ENCODE measurements at regions not wholly inside any gene's neighbourhood (a gene's known extent, or its start where the extent isn't known, plus 50 kb on each side); places are given as distances from the start of the nearest gene placed in this dataset.
A peak's percentile ranks its signal among the peaks of the same experiment; 100 is the strongest.

DNA sequence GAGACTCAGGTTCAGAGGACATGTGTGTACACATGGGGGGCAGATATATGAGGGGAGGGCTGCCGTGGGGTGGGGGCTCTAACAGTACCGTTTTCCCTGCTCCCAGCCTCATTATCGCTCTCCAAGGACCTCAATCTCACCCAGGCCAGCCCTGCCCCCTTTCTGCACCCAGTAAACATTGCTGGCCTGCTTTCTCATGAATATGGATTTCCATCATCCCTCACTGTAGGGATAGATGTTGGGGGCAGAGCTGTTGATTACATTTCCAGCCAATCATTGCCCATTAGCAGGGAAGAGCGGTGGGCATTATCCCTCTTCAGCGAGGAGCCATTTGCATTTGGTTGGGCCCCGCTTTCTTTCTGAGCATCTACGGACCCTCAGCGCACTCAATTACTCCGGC, 273.8 kb downstream of the RPS6KC1 start:
- ChIA-PET CTCF (no interaction called here), POLR2A (no interaction called here)
- H3K4me3 ChIP-seq (ENCODE audit: control insufficient read depth in 1 of 7, extremely low read depth in 1 of 7, insufficient read depth in 4 of 7, low read depth in 2 of 7, low read length in 6 of 7): no peak overlapping the region
- DNase-seq: no peak
- H3K4me1 ChIP-seq (ENCODE audit: control extremely low read depth in 1 of 4, control insufficient read depth in 4 of 4, insufficient read depth in 4 of 4, low read length in 3 of 4): peaks cover 0 to 15% (median 1%) of the 10 kb centered on the region in 4 experiments
- no peaks in the 10 kb centered on the region for H3K27me3 ChIP-seq (replicated peaks in 2 of 5; ENCODE audit: control insufficient read depth in 4 of 5, insufficient read depth in 5 of 5, low read length in 4 of 5)
- H3K9me3 ChIP-seq (ENCODE audit: control extremely low read depth in 1 of 5, control insufficient read depth in 4 of 5, insufficient read depth in 2 of 5, low read depth in 1 of 5, low read length in 4 of 5): no peaks in the 10 kb centered on the region
- WGBS (ENCODE audit: insufficient coverage): 100% methylated on average over 4 of the region's 9 CpGs
- H3K27ac ChIP-seq (ENCODE audit: insufficient read depth in 1 of 2, low read depth in 1 of 2, low read length in 2 of 2, poor library complexity in 1 of 2, severe bottlenecking in 2 of 2): no peak overlapping the region
- no peaks in the 10 kb centered on the region for H3K36me3 ChIP-seq (ENCODE audit: control insufficient read depth in 4 of 4, insufficient read depth in 4 of 4, low read length in 3 of 4)

DNA sequence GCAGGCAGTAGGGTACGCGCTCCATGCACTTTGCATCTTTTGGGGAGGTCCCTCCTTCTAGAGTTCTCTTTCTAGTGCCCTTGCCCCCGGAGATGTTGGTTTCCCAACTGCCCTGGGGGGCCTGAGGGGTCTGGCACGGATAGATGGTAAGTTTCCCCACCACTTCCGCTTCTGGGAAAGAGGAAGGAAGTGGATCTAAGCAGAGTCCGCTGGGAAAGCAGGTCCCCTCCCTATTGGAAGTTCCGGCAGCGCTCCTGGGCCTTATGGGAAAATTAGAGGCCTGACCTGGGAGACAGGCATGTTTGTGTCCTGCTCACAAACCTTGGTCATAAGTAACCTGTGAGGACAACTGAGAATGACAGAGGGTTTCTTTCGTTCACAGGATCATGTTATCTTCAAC, 274.4 kb downstream of the RPS6KC1 start:
- Histone ChIP-seq H3K27ac (ENCODE audit: insufficient read depth in 1 of 2, low read depth in 1 of 2, low read length in 2 of 2, poor library complexity in 1 of 2, severe bottlenecking in 2 of 2) (no peak overlapping the region), H3K4me3 (ENCODE audit: control insufficient read depth in 1 of 7, extremely low read depth in 1 of 7, insufficient read depth in 4 of 7, low read depth in 2 of 7, low read length in 6 of 7) (no peak overlapping the region), H3K4me1 (ENCODE audit: control extremely low read depth in 1 of 4, control insufficient read depth in 4 of 4, insufficient read depth in 4 of 4, low read length in 3 of 4) (peaks cover 0 to 15% (median 1%) of the 10 kb centered on the region in 4 experiments), H3K9me3 (ENCODE audit: control extremely low read depth in 1 of 5, control insufficient read depth in 4 of 5, insufficient read depth in 2 of 5, low read depth in 1 of 5, low read length in 4 of 5) (no peaks in the 10 kb centered on the region), H3K36me3 (ENCODE audit: control insufficient read depth in 4 of 4, insufficient read depth in 4 of 4, low read length in 3 of 4) (no peaks in the 10 kb centered on the region), H3K27me3 (replicated peaks in 2 of 5; ENCODE audit: control insufficient read depth in 4 of 5, insufficient read depth in 5 of 5, low read length in 4 of 5) (no peaks in the 10 kb centered on the region)
- ChIA-PET CTCF (no interaction called here), POLR2A (no interaction called here)
- 63% methylated on average over 9 of the region's 9 CpGs for WGBS (ENCODE audit: insufficient coverage)
- no peak for DNase-seq

DNA sequence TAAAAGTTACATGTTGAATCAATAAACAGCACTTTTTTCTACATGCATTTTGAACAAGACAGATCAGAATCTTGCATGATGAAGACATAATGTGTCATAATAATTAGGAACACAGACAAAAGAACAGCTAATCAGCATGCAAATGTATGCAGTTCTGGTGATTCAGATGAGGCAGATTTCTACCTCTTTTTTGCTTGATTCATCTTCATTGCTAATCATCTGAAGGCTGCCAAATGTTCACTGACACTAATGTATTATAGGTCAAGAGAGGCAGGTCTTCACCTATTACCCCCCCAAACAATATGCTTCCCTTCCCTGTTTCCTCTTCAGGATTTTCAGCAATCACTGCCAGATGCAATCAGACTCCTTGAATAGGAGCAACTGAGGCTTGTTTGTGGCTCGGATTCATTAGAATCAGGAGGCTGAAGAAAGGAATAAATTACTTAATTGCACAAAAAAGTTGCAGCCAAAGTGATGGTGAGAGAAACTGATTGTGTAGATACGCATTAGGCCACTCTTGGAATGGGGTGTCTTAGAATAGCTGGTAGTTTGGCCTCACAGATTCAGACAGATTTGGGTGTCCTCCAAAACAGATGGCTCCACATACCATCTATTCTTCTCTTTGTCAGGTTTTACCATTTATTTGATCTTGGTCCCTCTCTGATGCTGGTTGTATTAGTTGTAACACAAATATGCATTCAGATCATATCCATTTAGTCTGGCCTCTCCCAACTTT, 275.4 kb downstream of the RPS6KC1 start:
- Histone ChIP-seq H3K27me3 (replicated peaks in 2 of 5; ENCODE audit: control insufficient read depth in 4 of 5, insufficient read depth in 5 of 5, low read length in 4 of 5) (no peaks in the 10 kb centered on the region), H3K36me3 (ENCODE audit: control insufficient read depth in 4 of 4, insufficient read depth in 4 of 4, low read length in 3 of 4) (no peaks in the 10 kb centered on the region), H3K4me1 (ENCODE audit: control extremely low read depth in 1 of 4, control insufficient read depth in 4 of 4, insufficient read depth in 4 of 4, low read length in 3 of 4) (peaks cover 0 to 15% (median 1%) of the 10 kb centered on the region in 4 experiments), H3K4me3 (ENCODE audit: control insufficient read depth in 1 of 7, extremely low read depth in 1 of 7, insufficient read depth in 4 of 7, low read depth in 2 of 7, low read length in 6 of 7) (no peak overlapping the region), H3K9me3 (ENCODE audit: control extremely low read depth in 1 of 5, control insufficient read depth in 4 of 5, insufficient read depth in 2 of 5, low read depth in 1 of 5, low read length in 4 of 5) (no peaks in the 10 kb centered on the region), H3K27ac (ENCODE audit: insufficient read depth in 1 of 2, low read depth in 1 of 2, low read length in 2 of 2, poor library complexity in 1 of 2, severe bottlenecking in 2 of 2) (no peak overlapping the region)
- CTCF ChIA-PET: no interaction called here
- no peak for DNase-seq
- WGBS (ENCODE audit: insufficient coverage): no CpG with 5 or more reads among the region's 2 CpGs
- POLR2A ChIA-PET: no interaction called here

DNA sequence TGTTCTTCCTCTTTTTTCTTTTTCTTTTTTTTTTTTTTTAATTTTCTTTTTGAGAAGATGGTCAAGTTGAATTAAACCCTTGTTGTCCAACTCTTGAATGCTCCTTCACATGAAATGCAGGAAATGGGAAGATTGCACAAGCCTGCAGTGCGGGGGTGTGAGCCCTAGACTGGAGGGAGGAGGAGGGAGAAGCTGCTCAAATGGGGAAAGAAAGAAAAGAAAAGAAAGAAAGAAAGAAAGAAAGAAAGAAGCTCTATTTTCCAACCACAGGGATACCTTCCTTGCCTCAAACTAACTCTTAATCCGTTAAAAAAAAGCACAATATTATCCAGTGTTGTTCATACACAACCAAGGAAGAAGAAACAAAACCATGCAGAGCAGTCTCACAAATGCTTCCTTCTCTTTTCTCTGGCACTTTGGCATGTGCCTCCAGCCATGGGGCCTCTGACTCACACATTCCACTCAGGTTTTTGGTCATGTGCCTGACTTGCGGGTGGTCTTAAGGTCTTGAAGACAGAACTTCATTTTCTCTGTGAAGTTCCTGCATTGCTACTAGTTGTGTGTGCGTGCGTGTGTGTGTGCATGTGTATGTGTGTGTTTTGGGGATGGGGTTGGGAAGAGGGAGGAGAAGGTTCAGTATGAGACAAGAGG, 276.1 kb downstream of the RPS6KC1 start:
- H3K9me3 ChIP-seq (ENCODE audit: control extremely low read depth in 1 of 5, control insufficient read depth in 4 of 5, insufficient read depth in 2 of 5, low read depth in 1 of 5, low read length in 4 of 5): no peaks in the 10 kb centered on the region
- H3K4me3 ChIP-seq (ENCODE audit: control insufficient read depth in 1 of 7, extremely low read depth in 1 of 7, insufficient read depth in 4 of 7, low read depth in 2 of 7, low read length in 6 of 7): no peak overlapping the region
- ChIA-PET POLR2A (no interaction called here), CTCF (no interaction called here)
- no peak overlapping the region for H3K27ac ChIP-seq (ENCODE audit: insufficient read depth in 1 of 2, low read depth in 1 of 2, low read length in 2 of 2, poor library complexity in 1 of 2, severe bottlenecking in 2 of 2)
- peaks cover 0 to 17% (median 1%) of the 10 kb centered on the region in 4 experiments for H3K4me1 ChIP-seq (ENCODE audit: control extremely low read depth in 1 of 4, control insufficient read depth in 4 of 4, insufficient read depth in 4 of 4, low read length in 3 of 4)
- WGBS (ENCODE audit: insufficient coverage): 83% methylated on average over 3 of the region's 5 CpGs
- no peaks in the 10 kb centered on the region for H3K36me3 ChIP-seq (ENCODE audit: control insufficient read depth in 4 of 4, insufficient read depth in 4 of 4, low read length in 3 of 4)
- DNase-seq: peak; percentile 2 to 69 (median 61)
- no peaks in the 10 kb centered on the region for H3K27me3 ChIP-seq (replicated peaks in 2 of 5; ENCODE audit: control insufficient read depth in 4 of 5, insufficient read depth in 5 of 5, low read length in 4 of 5)

DNA sequence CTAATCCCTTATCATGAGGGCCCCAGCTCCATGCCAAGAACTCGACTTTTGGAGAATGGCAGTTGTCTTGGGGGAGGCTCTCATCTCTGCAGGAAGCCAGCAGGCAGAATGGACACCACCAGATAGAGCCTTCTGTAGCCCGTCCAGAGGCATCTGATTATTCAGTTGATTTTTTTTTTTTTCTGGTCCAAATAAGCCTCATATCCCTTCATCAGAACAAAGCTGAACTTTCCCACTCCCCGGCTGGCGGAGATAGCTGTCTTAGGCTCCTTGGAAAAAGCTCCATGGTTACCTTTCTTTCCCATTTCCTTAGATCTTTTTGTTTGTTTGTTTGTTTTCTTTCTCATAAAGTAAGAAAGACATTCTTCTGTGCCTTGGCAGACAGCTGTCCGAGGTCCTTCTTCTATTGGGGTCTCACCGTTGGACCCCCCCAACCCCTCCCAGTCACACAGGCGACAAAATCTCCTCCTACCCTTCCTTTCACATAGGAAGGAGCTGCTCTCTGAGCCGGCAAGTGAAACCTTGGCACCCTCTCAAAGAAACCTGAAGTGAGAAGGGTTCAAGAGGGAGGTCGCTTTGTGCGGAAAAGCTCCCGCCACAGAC, 278.5 kb downstream of the RPS6KC1 start:
- 95% methylated on average over 4 of the region's 11 CpGs for WGBS (ENCODE audit: insufficient coverage)
- CTCF ChIA-PET: interaction anchor here (1.0 kb wide), 1 partner anchor 13 kb away, joined by 3 read pairs; no protein-coding TSS in a partner anchor
- no peak overlapping the region for H3K4me3 ChIP-seq (ENCODE audit: control insufficient read depth in 1 of 7, extremely low read depth in 1 of 7, insufficient read depth in 4 of 7, low read depth in 2 of 7, low read length in 6 of 7)

DNA sequence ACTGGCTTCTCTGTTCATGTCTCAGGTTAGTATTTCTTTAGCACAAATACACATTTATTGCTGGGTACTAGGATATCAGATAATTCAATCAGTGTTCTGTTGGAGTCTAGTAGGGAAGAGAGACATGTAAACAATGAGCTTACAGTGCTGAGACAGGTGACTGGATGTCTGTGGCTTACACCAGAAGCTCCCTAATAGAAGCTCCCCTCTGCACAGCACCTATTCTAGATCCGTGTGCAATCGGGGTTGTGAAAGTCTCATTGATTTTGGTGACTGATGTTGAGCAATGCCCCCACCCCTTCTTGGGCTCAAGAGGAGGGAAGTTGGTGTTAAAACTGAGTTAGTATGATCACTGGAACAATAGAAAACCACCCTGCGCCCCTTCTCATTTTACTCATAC, 279.2 kb downstream of the RPS6KC1 start:
- POLR2A ChIA-PET: no interaction called here
- H3K4me3 ChIP-seq (ENCODE audit: control insufficient read depth in 1 of 7, extremely low read depth in 1 of 7, insufficient read depth in 4 of 7, low read depth in 2 of 7, low read length in 6 of 7): no peak overlapping the region
- no peak for DNase-seq
- no peak overlapping the region for H3K27ac ChIP-seq (ENCODE audit: insufficient read depth in 1 of 2, low read depth in 1 of 2, low read length in 2 of 2, poor library complexity in 1 of 2, severe bottlenecking in 2 of 2)
- H3K27me3 ChIP-seq (replicated peaks in 2 of 5; ENCODE audit: control insufficient read depth in 4 of 5, insufficient read depth in 5 of 5, low read length in 4 of 5): no peaks in the 10 kb centered on the region
- WGBS (ENCODE audit: insufficient coverage): 80% methylated on average over 1 of the region's 3 CpGs
- no peaks in the 10 kb centered on the region for H3K9me3 ChIP-seq (ENCODE audit: control extremely low read depth in 1 of 5, control insufficient read depth in 4 of 5, insufficient read depth in 2 of 5, low read depth in 1 of 5, low read length in 4 of 5)
- peaks cover 0 to 24% (median under 1%) of the 10 kb centered on the region in 4 experiments for H3K4me1 ChIP-seq (ENCODE audit: control extremely low read depth in 1 of 4, control insufficient read depth in 4 of 4, insufficient read depth in 4 of 4, low read length in 3 of 4)
- no peaks in the 10 kb centered on the region for H3K36me3 ChIP-seq (ENCODE audit: control insufficient read depth in 4 of 4, insufficient read depth in 4 of 4, low read length in 3 of 4)
- CTCF ChIA-PET: interaction anchor here (1.0 kb wide), 1 partner anchor 13 kb away, joined by 3 read pairs; no protein-coding TSS in a partner anchor

More for the DNA sequence above, 278.5 kb downstream of the RPS6KC1 start:
- H3K27ac ChIP-seq (ENCODE audit: insufficient read depth in 1 of 2, low read depth in 1 of 2, low read length in 2 of 2, poor library complexity in 1 of 2, severe bottlenecking in 2 of 2): no peak overlapping the region
- no peaks in the 10 kb centered on the region for H3K36me3 ChIP-seq (ENCODE audit: control insufficient read depth in 4 of 4, insufficient read depth in 4 of 4, low read length in 3 of 4)
- DNase-seq: no peak
- H3K27me3 ChIP-seq (replicated peaks in 2 of 5; ENCODE audit: control insufficient read depth in 4 of 5, insufficient read depth in 5 of 5, low read length in 4 of 5): no peaks in the 10 kb centered on the region
- no peaks in the 10 kb centered on the region for H3K9me3 ChIP-seq (ENCODE audit: control extremely low read depth in 1 of 5, control insufficient read depth in 4 of 5, insufficient read depth in 2 of 5, low read depth in 1 of 5, low read length in 4 of 5)
- peaks cover 0 to 26% (median 1%) of the 10 kb centered on the region in 4 experiments for H3K4me1 ChIP-seq (ENCODE audit: control extremely low read depth in 1 of 4, control insufficient read depth in 4 of 4, insufficient read depth in 4 of 4, low read length in 3 of 4)
- POLR2A ChIA-PET: no interaction called here

DNA sequence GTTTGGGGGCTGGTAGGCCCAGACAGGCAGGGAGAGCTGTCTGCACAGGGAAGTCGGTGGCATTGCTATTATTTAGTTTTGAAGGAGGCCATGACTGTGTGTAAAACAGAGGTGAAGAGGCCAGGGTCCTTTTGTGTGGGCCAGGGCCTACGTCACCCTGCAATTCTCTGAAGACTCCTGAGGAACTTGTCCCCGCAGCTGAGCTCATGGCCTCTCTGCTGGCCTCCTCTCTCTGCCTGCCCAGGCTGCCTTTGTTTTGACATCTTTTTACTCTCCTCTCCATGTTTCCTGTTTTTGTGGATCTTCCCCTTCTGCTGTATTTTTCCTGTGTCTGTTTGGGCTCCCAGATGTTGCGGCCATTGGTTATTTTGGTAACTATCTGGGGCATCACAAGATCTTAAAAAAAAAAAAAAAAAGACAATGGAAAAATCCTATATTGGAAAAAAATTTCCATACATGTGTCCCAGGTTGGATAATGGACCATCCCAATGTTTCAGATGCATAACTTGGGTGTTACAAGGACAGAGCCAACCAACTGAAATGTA, 280.7 kb downstream of the RPS6KC1 start:
- H3K4me3 ChIP-seq (ENCODE audit: control insufficient read depth in 1 of 7, extremely low read depth in 1 of 7, insufficient read depth in 4 of 7, low read depth in 2 of 7, low read length in 6 of 7): no peak overlapping the region
- no peak overlapping the region for H3K27ac ChIP-seq (ENCODE audit: insufficient read depth in 1 of 2, low read depth in 1 of 2, low read length in 2 of 2, poor library complexity in 1 of 2, severe bottlenecking in 2 of 2)
- no peaks in the 10 kb centered on the region for H3K36me3 ChIP-seq (ENCODE audit: control insufficient read depth in 4 of 4, insufficient read depth in 4 of 4, low read length in 3 of 4)
- DNase-seq: no peak
- no peaks in the 10 kb centered on the region for H3K9me3 ChIP-seq (ENCODE audit: control extremely low read depth in 1 of 5, control insufficient read depth in 4 of 5, insufficient read depth in 2 of 5, low read depth in 1 of 5, low read length in 4 of 5)
- POLR2A ChIA-PET: no interaction called here
- CTCF ChIA-PET: no interaction called here
- peaks cover 0 to 16% (median 0%) of the 10 kb centered on the region in 4 experiments for H3K4me1 ChIP-seq (ENCODE audit: control extremely low read depth in 1 of 4, control insufficient read depth in 4 of 4, insufficient read depth in 4 of 4, low read length in 3 of 4)
- H3K27me3 ChIP-seq (replicated peaks in 2 of 5; ENCODE audit: control insufficient read depth in 4 of 5, insufficient read depth in 5 of 5, low read length in 4 of 5): no peaks in the 10 kb centered on the region
- 92% methylated on average over 3 of the region's 4 CpGs for WGBS (ENCODE audit: insufficient coverage)

Measured in common myeloid progenitor, CD34-positive (primary cell).